Stimulated activated CD4-positive, alpha-beta T cell treated with anti-CD3 and anti-CD28 coated beads, Interleukin-12 subunit alpha, Interleukin-12 subunit beta, amount 100 ng/mL, for 24 hours (primary cell): ENCODE measurements at regions not wholly inside any gene's neighbourhood (a gene's known extent, or its start where the extent isn't known, plus 50 kb on each side); places are given as distances from the start of the nearest gene placed in this dataset.

Experiments used
- DNase-seq, 2 experiments: peaks; one replicate each; pipeline ENCODE4 v3.0.0-alpha.2; 2020; ENCODE audit warnings: low read depth in 2 of 2

- DNase-seq: no peak
Measured at GRCh38 chr11:109804911-109805310, 288.3 kb upstream of the ZC3H12C start.

GRCh38 chr11:109806205-109806604, 287.0 kb upstream of the ZC3H12C start:
- DNase-seq: no peak

GRCh38 chr11:109808569-109808968, 284.6 kb upstream of the ZC3H12C start:
- DNase-seq: no peak

- DNase-seq: no peak
Measured at GRCh38 chr11:109814824-109815223, 278.4 kb upstream of the ZC3H12C start.

- DNase-seq: no peak
Measured at GRCh38 chr11:109815500-109816150, 277.6 kb upstream of the ZC3H12C start.

GRCh38 chr11:109818290-109818689, 274.9 kb upstream of the ZC3H12C start:
- DNase-seq: no peak

GRCh38 chr11:109819410-109819809, 273.8 kb upstream of the ZC3H12C start:
- no peak for DNase-seq

GRCh38 chr11:109821511-109821910, 271.7 kb upstream of the ZC3H12C start:
- no peak for DNase-seq

- DNase-seq: no peak
Measured at GRCh38 chr11:109822436-109823102, 270.6 kb upstream of the ZC3H12C start.

GRCh38 chr11:109828387-109828786, 264.8 kb upstream of the ZC3H12C start:
- no peak for DNase-seq

- DNase-seq: no peak
Measured at GRCh38 chr11:109838026-109838425, 255.2 kb upstream of the ZC3H12C start.

- no peak for DNase-seq
Measured at GRCh38 chr11:109845437-109845836, 247.8 kb upstream of the ZC3H12C start.

- no peak for DNase-seq
Measured at GRCh38 chr11:109847621-109848020, 245.6 kb upstream of the ZC3H12C start.

- DNase-seq: no peak
Measured at GRCh38 chr11:109849051-109849450, 244.1 kb upstream of the ZC3H12C start.

GRCh38 chr11:109849946-109850345, 243.2 kb upstream of the ZC3H12C start:
- no peak for DNase-seq

- DNase-seq: no peak
Measured at GRCh38 chr11:109851780-109852390, 241.3 kb upstream of the ZC3H12C start.

- DNase-seq: no peak
Measured at GRCh38 chr11:109853156-109853776, 239.9 kb upstream of the ZC3H12C start.

- no peak for DNase-seq
Measured at GRCh38 chr11:109854731-109855130, 238.5 kb upstream of the ZC3H12C start.

GRCh38 chr11:109856928-109857327, 236.3 kb upstream of the ZC3H12C start:
- no peak for DNase-seq

- DNase-seq: no peak
Measured at GRCh38 chr11:109857637-109858036, 235.6 kb upstream of the ZC3H12C start.

GRCh38 chr11:109858152-109858551, 235.0 kb upstream of the ZC3H12C start:
- no peak for DNase-seq

- no peak for DNase-seq
Measured at GRCh38 chr11:109859045-109859724, 234.0 kb upstream of the ZC3H12C start.
